MCF 10A (cell line): ENCODE measurements at regions not wholly inside any gene's neighbourhood (a gene's known extent, or its start where the extent isn't known, plus 50 kb on each side); places are given as distances from the start of the nearest gene placed in this dataset.

Source experiments
- BruUV-seq: library from RNA; stranded (reverse); fragments of 400-500 nt; replicated peaks from 2 replicates; lab custom pipeline; 2021; lab: Mats Ljungman, UMichigan
- CTCF ChIA-PET: fragments of 300-600 bp; sonication (Branson Sonifier 250); formaldehyde crosslinking; extraction: SDS; loops from one replicate; lab custom pipeline; 2021; ENCODE audit warnings: antibody characterized with exemption, inconsistent platforms; lab: Yijun Ruan, JAX
- POLR2A ChIA-PET: fragments of 300-600, 350-650 bp; sonication (Branson Sonifier 250); formaldehyde crosslinking; extraction: SDS; loops from one replicate; lab custom pipeline; 2020; ENCODE audit warnings: antibody characterized with exemption, inconsistent platforms; lab: Yijun Ruan, JAX
- DNase-seq: peaks from one replicate; pipeline ENCODE4 v3.0.0-alpha.2; 2018; ENCODE audit not compliant: unreplicated experiment
- H3K27ac Mint-ChIP-seq: one replicate; pipeline ENCODE4 v1.8.0; 2022; ENCODE audit warnings: mild to moderate bottlenecking, low read depth, mixed read lengths; ENCODE audit not compliant: unreplicated experiment
- H3K27me3 Mint-ChIP-seq: one replicate; pipeline ENCODE4 v1.8.0; 2022; ENCODE audit warnings: mixed read lengths; ENCODE audit not compliant: insufficient read depth, unreplicated experiment
- H3K36me3 Mint-ChIP-seq: one replicate; pipeline ENCODE4 v1.8.0; 2022; ENCODE audit warnings: mild to moderate bottlenecking, moderate library complexity, mixed read lengths; ENCODE audit not compliant: insufficient read depth, unreplicated experiment
- H3K4me1 Mint-ChIP-seq: one replicate; pipeline ENCODE4 v1.8.0; 2022; ENCODE audit warnings: mixed read lengths; ENCODE audit not compliant: insufficient read depth, unreplicated experiment
- H3K4me3 Mint-ChIP-seq: one replicate; pipeline ENCODE4 v1.8.0; 2022; ENCODE audit warnings: mild to moderate bottlenecking, moderate library complexity, mixed read lengths; ENCODE audit not compliant: unreplicated experiment
- H3K9me3 Mint-ChIP-seq: one replicate; pipeline ENCODE4 v1.8.0; 2022; ENCODE audit warnings: mixed read lengths; ENCODE audit not compliant: unreplicated experiment
- intact Hi-C: fragments of 100-400 bp; cut with micrococcal nuclease; formaldehyde crosslinking; loops from 2 replicates; pipeline ENCODE4 v1.14.1; 2022
- TF ChIP-seq, protein P1 (sequence below): fragments of 200-600 bp; IDR thresholded peaks from one replicate; pipeline ENCODE4 v1.8.0; 2022; ENCODE audit warnings: antibody characterized with exemption, mild to moderate bottlenecking; ENCODE audit not compliant: unreplicated experiment

DNA sequence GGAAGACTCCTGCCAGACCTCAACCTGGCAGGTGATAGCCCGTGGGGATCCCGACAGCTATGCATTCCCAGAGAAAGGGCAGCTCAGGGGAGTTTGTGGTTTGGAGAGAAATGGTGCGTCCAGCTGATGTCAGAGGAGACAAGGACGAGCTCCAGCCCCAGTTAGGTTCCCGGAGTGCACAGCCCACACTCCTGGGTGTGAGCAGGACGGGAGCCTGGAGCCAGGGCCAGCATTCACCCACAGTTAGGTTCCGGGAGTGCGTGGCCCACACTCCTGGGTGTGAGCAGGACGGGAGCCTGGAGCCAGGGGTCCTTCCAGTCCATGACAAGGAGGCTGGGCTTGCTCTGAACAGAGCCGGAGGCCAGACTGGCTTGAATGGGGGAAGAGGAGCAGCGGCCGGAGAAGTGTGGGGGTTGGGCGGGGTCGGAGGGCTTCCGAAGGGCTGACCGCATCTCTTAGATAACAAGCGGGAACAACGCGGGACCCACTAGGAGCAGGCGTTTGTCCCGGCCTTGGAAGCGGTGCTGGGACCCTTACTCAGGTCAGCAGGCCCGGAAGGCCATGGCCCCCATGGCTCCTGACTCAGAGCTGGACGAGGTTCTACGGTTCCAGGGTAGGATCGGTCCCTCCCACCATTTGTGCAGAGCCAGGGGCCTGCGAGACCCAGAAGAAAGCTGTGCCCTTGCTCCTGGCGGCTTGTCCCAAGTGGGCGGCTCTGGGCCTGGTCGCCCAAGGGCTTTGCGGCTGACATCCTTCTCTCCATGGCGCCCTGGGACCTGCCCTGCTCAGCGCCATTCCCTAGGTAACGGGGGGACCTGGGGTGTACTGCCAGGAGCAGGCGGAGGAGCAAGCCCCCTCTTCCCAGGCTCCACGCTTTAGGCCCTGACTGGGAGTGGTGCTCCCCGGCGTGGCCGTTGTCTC lies 185.6 kb downstream of the RTP5 start:
- TF ChIP-seq, protein P1, sequence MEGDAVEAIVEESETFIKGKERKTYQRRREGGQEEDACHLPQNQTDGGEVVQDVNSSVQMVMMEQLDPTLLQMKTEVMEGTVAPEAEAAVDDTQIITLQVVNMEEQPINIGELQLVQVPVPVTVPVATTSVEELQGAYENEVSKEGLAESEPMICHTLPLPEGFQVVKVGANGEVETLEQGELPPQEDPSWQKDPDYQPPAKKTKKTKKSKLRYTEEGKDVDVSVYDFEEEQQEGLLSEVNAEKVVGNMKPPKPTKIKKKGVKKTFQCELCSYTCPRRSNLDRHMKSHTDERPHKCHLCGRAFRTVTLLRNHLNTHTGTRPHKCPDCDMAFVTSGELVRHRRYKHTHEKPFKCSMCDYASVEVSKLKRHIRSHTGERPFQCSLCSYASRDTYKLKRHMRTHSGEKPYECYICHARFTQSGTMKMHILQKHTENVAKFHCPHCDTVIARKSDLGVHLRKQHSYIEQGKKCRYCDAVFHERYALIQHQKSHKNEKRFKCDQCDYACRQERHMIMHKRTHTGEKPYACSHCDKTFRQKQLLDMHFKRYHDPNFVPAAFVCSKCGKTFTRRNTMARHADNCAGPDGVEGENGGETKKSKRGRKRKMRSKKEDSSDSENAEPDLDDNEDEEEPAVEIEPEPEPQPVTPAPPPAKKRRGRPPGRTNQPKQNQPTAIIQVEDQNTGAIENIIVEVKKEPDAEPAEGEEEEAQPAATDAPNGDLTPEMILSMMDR: no peak
- Mint-ChIP-seq H3K27ac (no peak overlapping the region), H3K27me3 (peaks cover 55% of the 10 kb centered on the region), H3K4me1 (no peaks in the 10 kb centered on the region), H3K9me3 (no peaks in the 10 kb centered on the region), H3K4me3 (no peak overlapping the region), H3K36me3 (no peaks in the 10 kb centered on the region)
- CTCF ChIA-PET: no interaction called here
- POLR2A ChIA-PET: no interaction called here
- no TSS peak for BruUV-seq
- intact Hi-C loops: no loop called here
- no peak for DNase-seq

DNA sequence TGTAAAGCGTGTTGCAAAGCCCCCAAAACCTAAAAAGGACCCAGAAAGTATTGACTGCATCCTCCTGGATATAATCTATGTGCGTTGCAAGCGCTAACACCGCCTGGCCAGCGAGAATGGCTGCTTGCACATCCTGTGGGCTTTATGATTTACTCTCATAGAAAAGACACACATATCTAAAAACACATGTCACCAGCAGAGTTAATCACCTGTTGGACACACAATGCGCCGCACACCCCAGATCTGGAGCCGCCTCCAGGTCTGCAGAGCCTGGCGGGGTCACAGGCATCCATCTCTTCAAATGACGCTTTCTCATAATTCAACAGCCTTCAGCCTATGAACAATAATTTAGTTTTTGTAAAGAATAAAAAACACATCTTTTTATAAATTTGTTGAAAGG lies 186.5 kb downstream of the RTP5 start:
- DNase-seq: no peak
- BruUV-seq: no TSS peak
- POLR2A ChIA-PET: no interaction called here
- CTCF ChIA-PET: no interaction called here
- Mint-ChIP-seq H3K4me1 (no peaks in the 10 kb centered on the region), H3K27me3 (peaks cover 49% of the 10 kb centered on the region), H3K9me3 (no peaks in the 10 kb centered on the region), H3K4me3 (no peak overlapping the region), H3K36me3 (no peaks in the 10 kb centered on the region), H3K27ac (no peak overlapping the region)
- intact Hi-C loops: no loop called here
- TF ChIP-seq, protein P1: no peak

DNA sequence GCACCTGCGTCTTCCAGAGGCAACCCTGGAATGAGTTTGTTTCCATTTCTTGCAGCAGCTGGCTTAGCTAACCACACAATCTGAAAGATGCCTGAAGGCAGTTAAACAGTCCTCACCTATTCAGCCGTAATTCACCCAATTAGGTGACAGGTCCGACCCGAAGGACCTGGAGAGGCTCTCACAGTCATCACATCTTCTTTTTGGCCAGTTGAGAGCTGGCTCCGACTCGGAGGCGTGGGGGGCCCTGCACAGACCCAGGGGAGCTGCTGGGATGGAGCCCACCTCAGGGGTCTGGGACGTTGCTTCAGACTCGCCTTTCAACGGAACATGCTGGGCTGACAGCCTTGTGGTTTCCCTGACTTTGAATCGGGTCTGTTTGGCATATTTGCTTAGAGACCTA lies 187.3 kb downstream of the RTP5 start:
- H3K27me3 Mint-ChIP-seq: peaks cover 41% of the 10 kb centered on the region
- BruUV-seq: no TSS peak

DNA sequence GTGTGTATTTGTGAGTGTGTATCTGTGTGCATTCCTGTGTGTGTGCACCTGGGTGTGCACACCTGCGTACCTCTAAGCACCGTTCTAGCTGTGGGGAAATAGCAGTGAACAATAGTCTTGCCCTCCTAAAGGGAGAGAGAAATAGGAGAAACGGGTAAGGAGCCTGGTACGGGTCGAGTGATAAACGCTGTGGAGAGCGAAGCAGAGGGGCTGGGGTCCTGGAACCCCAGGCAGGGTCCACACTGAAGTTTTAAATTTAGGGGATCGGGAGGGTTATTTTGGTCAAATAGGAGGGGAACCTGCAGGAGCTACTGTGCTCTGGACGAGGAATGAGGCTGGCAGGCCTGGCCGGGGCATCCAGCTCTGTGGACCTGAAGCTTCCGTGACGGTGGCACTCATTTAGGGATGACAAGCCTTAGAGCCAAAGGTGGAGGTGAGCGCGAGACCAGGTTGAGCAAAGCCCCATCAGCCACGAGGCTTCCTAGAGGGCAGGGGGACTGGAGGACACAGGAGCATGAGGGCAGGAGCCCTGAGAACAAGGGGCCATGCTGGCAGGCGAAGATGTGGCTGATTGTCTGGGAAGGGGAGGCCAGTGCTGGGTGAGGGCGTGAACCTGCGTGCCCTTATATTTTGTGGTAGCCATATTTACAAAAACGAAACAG lies 188.0 kb downstream of the RTP5 start:
- intact Hi-C loops: no loop called here
- Mint-ChIP-seq H3K27ac (no peak overlapping the region), H3K27me3 (peaks cover 34% of the 10 kb centered on the region), H3K4me3 (no peak overlapping the region), H3K36me3 (no peaks in the 10 kb centered on the region), H3K9me3 (no peaks in the 10 kb centered on the region), H3K4me1 (no peaks in the 10 kb centered on the region)
- POLR2A ChIA-PET: no interaction called here
- no peak for DNase-seq
- CTCF ChIA-PET: no interaction called here
- no TSS peak for BruUV-seq
- TF ChIP-seq, protein P1: no peak

More for the DNA sequence above, 187.3 kb downstream of the RTP5 start:
- no peak for DNase-seq
- no peaks in the 10 kb centered on the region for H3K9me3 Mint-ChIP-seq
- H3K36me3 Mint-ChIP-seq: no peaks in the 10 kb centered on the region
- TF ChIP-seq, protein P1: no peak
- no peak overlapping the region for H3K27ac Mint-ChIP-seq
- intact Hi-C loops: no loop called here
- CTCF ChIA-PET: no interaction called here
- POLR2A ChIA-PET: no interaction called here
- H3K4me1 Mint-ChIP-seq: no peaks in the 10 kb centered on the region
- H3K4me3 Mint-ChIP-seq: no peak overlapping the region
